H1 (cell line): ENCODE measurements at regions not wholly inside any gene's neighbourhood (a gene's known extent, or its start where the extent isn't known, plus 50 kb on each side); places are given as distances from the start of the nearest gene placed in this dataset.

Experiments
- CTCF ChIA-PET: fragments of 300-600 bp; sonication (Branson Sonifier 250); formaldehyde crosslinking; loops from one replicate; lab custom pipeline; 2021; ENCODE audit not compliant: partially characterized antibody; lab: Charles Lee
- POLR2A ChIA-PET: fragments of 300-600 bp; sonication (Branson Sonifier 250); formaldehyde crosslinking; loops from one replicate; lab custom pipeline; 2021; ENCODE audit warnings: inconsistent platforms; ENCODE audit not compliant: partially characterized antibody; lab: Charles Lee
- DNase-seq, 2 experiments: peaks; one replicate each; pipeline versions ENCODE4 v3.0.0 to v3.0.0-alpha.2; 2010 to 2022; ENCODE audit warnings: low spot score in 2 of 2, low read depth in 1 of 2, mixed read lengths in 1 of 2
- FAIRE-seq: peaks from 2 replicates; lab custom pipeline; 2011; peaks lifted over from hg19 to GRCh38; lab: Jason Lieb, UNC
- H2AFZ ChIP-seq: 2 replicates; pipeline ENCODE4 v1.8.1; 2012; ENCODE audit warnings: low read length, inconsistent platforms
- H2AK5ac ChIP-seq: 2 replicates; pipeline ENCODE4 v1.6.1; 2013; ENCODE audit warnings: low read depth, low read length
- H2BK120ac ChIP-seq: replicated peaks from 2 replicates; pipeline ENCODE3; 2013; ENCODE audit warnings: low read depth, low read length, inconsistent platforms
- H2BK12ac ChIP-seq: 2 replicates; pipeline ENCODE4 v1.6.1; 2013; ENCODE audit warnings: low read depth, low read length
- H2BK15ac ChIP-seq: 2 replicates; pipeline ENCODE4 v1.6.1; 2013; ENCODE audit warnings: low read length
- H2BK20ac ChIP-seq: 2 replicates; pipeline ENCODE4 v1.6.1; 2013; ENCODE audit warnings: low read length
- H2BK5ac ChIP-seq: 2 replicates; pipeline ENCODE4 v1.6.1; 2013; ENCODE audit warnings: low read depth, low read length
- H3K14ac ChIP-seq: 2 replicates; pipeline ENCODE4 v1.6.1; 2013; ENCODE audit warnings: inconsistent platforms; ENCODE audit not compliant: insufficient read length
- H3K18ac ChIP-seq: 2 replicates; pipeline ENCODE4 v1.6.1; 2013; ENCODE audit warnings: low read length; ENCODE audit errors: extremely low read depth
- H3K23ac ChIP-seq: 2 replicates; pipeline ENCODE4 v1.6.1; 2013; ENCODE audit warnings: inconsistent platforms; ENCODE audit not compliant: insufficient read length
- H3K23me2 ChIP-seq: 2 replicates; pipeline ENCODE4 v1.6.1; 2013; ENCODE audit warnings: low read depth, low read length
- H3K27ac ChIP-seq: 2 replicates; pipeline ENCODE4 v1.6.1; 2011; ENCODE audit warnings: low read depth, low read length, inconsistent platforms
- H3K27me3 ChIP-seq, 4 experiments: replicated peaks in 1 of 4; 1 replicate in 1 of 4; 2 replicates in 3 of 4; pipeline versions ENCODE4 v1.6.1 to v1.8.1; 2011 to 2013; ENCODE audit warnings: low read length in 3 of 4, mild to moderate bottlenecking in 3 of 4, inconsistent platforms in 2 of 4, mixed read lengths in 2 of 4, moderate library complexity in 1 of 4; ENCODE audit not compliant: control insufficient read depth in 3 of 4, insufficient read depth in 3 of 4; ENCODE audit errors: extremely low read depth in 1 of 4
- H3K36me3 ChIP-seq, 4 experiments: 2 replicates each; pipeline versions ENCODE4 v1.6.1 to v1.8.1; 2011 to 2013; ENCODE audit warnings: mild to moderate bottlenecking in 4 of 4, low read length in 3 of 4, moderate library complexity in 2 of 4, control low read depth in 1 of 4, inconsistent platforms in 1 of 4; ENCODE audit not compliant: insufficient read depth in 4 of 4, control insufficient read depth in 2 of 4
- H3K4ac ChIP-seq: replicated peaks from 2 replicates; pipeline ENCODE3; 2013; ENCODE audit warnings: low read length, low read depth, mixed read lengths, inconsistent platforms; ENCODE audit not compliant: insufficient read length
- H3K4me1 ChIP-seq, 4 experiments: replicated peaks in 1 of 4; 1 replicate in 1 of 4; 2 replicates in 3 of 4; pipeline versions ENCODE4 v1.6.1 to v1.8.1; 2011 to 2013; ENCODE audit warnings: low read length in 3 of 4, inconsistent platforms in 2 of 4, mixed read lengths in 1 of 4; ENCODE audit not compliant: insufficient read depth in 4 of 4, control insufficient read depth in 3 of 4
- H3K4me2 ChIP-seq, 2 experiments: 2 replicates each; pipeline versions ENCODE4 v1.6.1 to v1.8.1; 2011 to 2013; ENCODE audit warnings: low read depth in 2 of 2, low read length in 2 of 2, control low read depth in 1 of 2, inconsistent platforms in 1 of 2, mild to moderate bottlenecking in 1 of 2; ENCODE audit not compliant: insufficient read depth in 1 of 2
- H3K4me3 ChIP-seq, 4 experiments: fragments of 200-600, 300-600 bp in 1 of 4; sonication (generic), shearing (Covaris generic), sonication (Bioruptor Twin) in 1 of 4; 2 replicates each; pipeline versions ENCODE4 v1.5.1 to v1.8.1; 2011 to 2016; ENCODE audit warnings: low read length in 4 of 4, low read depth in 3 of 4, control low read depth in 2 of 4, inconsistent platforms in 2 of 4, mild to moderate bottlenecking in 2 of 4, mixed read lengths in 1 of 4, moderate library complexity in 1 of 4; ENCODE audit not compliant: insufficient read depth in 2 of 4; ENCODE audit errors: extremely low read depth in 1 of 4
- H3K56ac ChIP-seq: replicated peaks from 2 replicates; pipeline ENCODE3; 2013; ENCODE audit warnings: low read depth, mild to moderate bottlenecking, mixed read lengths, low read length, inconsistent platforms; ENCODE audit not compliant: insufficient read length
- H3K79me1 ChIP-seq: 2 replicates; pipeline ENCODE4 v1.6.1; 2013; ENCODE audit warnings: low read depth, low read length, control low read depth
- H3K79me2 ChIP-seq, 2 experiments: 2 replicates each; pipeline versions ENCODE4 v1.6.1 to v1.8.1; 2012 to 2013; ENCODE audit warnings: low read length in 2 of 2, mild to moderate bottlenecking in 2 of 2, inconsistent platforms in 1 of 2; ENCODE audit not compliant: insufficient read depth in 2 of 2, control insufficient read depth in 1 of 2
- H3K9ac ChIP-seq, 4 experiments: replicated peaks in 1 of 4; 1 replicate in 1 of 4; 2 replicates in 3 of 4; pipeline versions ENCODE4 v1.6.1 to v1.8.1; 2011 to 2013; ENCODE audit warnings: low read depth in 3 of 4, low read length in 3 of 4, control low read depth in 2 of 4, mild to moderate bottlenecking in 2 of 4, moderate library complexity in 2 of 4, inconsistent platforms in 1 of 4; ENCODE audit errors: extremely low read depth in 1 of 4
- H3K9me3 ChIP-seq, 2 experiments: 2 replicates each; pipeline versions ENCODE4 v1.6.1 to v1.8.1; 2012 to 2013; ENCODE audit warnings: mild to moderate bottlenecking in 2 of 2, moderate library complexity in 2 of 2, control low read depth in 1 of 2, inconsistent platforms in 1 of 2, low read depth in 1 of 2, low read length in 1 of 2, mixed read lengths in 1 of 2; ENCODE audit not compliant: insufficient read depth in 2 of 2
- H4K20me1 ChIP-seq, 2 experiments: replicated peaks in 1 of 2; 2 replicates each; pipeline versions ENCODE3 to v1.8.1; 2011 to 2013; ENCODE audit warnings: inconsistent platforms in 2 of 2, low read length in 2 of 2, mild to moderate bottlenecking in 1 of 2; ENCODE audit not compliant: insufficient read depth in 2 of 2, control insufficient read depth in 1 of 2
- H4K5ac ChIP-seq: 2 replicates; pipeline ENCODE4 v1.6.1; 2013; ENCODE audit warnings: low read length, low read depth, mixed read lengths, inconsistent platforms; ENCODE audit not compliant: insufficient read length
- H4K8ac ChIP-seq: 2 replicates; pipeline ENCODE4 v1.8.0; 2013; ENCODE audit warnings: mild to moderate bottlenecking, moderate library complexity, low read length, inconsistent platforms; ENCODE audit not compliant: insufficient read depth; ENCODE audit errors: extremely low read depth
- H4K91ac ChIP-seq: replicated peaks from 2 replicates; pipeline ENCODE3; 2013; ENCODE audit warnings: low read length, mixed read lengths, inconsistent platforms; ENCODE audit not compliant: insufficient read length
- CHD1 ChIP-seq: IDR thresholded peaks from 2 replicates; pipeline ENCODE4 v1.6.1; 2012; ENCODE audit warnings: low read depth, low read length, improper control_type of control experiment
- JUN ChIP-seq: IDR thresholded peaks from 2 replicates; pipeline ENCODE4 v1.6.1; 2011; ENCODE audit warnings: low read depth, mild to moderate bottlenecking, improper control_type of control experiment, low read length
- POLR2A ChIP-seq, 2 experiments: IDR thresholded peaks; 1 replicate in 1 of 2; 2 replicates in 1 of 2; pipeline ENCODE4 v1.6.1; 2011; ENCODE audit warnings: low read depth in 2 of 2, low read length in 2 of 2, mild to moderate bottlenecking in 2 of 2; ENCODE audit errors: control extremely low read depth in 1 of 2
- RNF2 ChIP-seq: fragments of 200-900, 300-1000 bp; sonication (generic); IDR thresholded peaks from 2 replicates; pipeline ENCODE4 v1.7.1; 2016; ENCODE audit warnings: borderline replicate concordance, low read depth, mild to moderate bottlenecking, antibody characterized with exemption, low read length; ENCODE audit not compliant: poor library complexity, severe bottlenecking; ENCODE audit errors: missing control alignments
- TAF7 ChIP-seq: optimal IDR thresholded peaks from 2 replicates; pipeline ENCODE3; 2011; ENCODE audit warnings: low read depth, mild to moderate bottlenecking, inconsistent platforms, low read length, moderate library complexity, borderline replicate concordance
- TCF12 ChIP-seq: IDR thresholded peaks from 2 replicates; pipeline ENCODE4 v1.6.1; 2011; ENCODE audit warnings: low read depth, mild to moderate bottlenecking, low read length
- YY1 ChIP-seq: IDR thresholded peaks from 2 replicates; pipeline ENCODE4 v1.6.1; 2011; ENCODE audit warnings: low read depth, mild to moderate bottlenecking, low read length
- ZNF274 ChIP-seq: IDR thresholded peaks from 2 replicates; pipeline ENCODE4 v1.7.0; 2012; ENCODE audit warnings: low read length, borderline replicate concordance; ENCODE audit errors: extremely low read depth
- WGBS, 2 experiments: shearing (Covaris generic) in 1 of 2; methylation state at CpG; one replicate each; pipeline versions ENCODE4 v1.1.6 to v1.1.7; 2013 to 2015; ENCODE audit warnings: low lambda C conversion rate in 2 of 2, mixed read lengths in 2 of 2, inconsistent platforms in 1 of 2, low coverage in 1 of 2, missing lambda C conversion rate in 1 of 2; ENCODE audit not compliant: insufficient replicate concordance in 2 of 2, insufficient coverage in 1 of 2, insufficient read length in 1 of 2; ENCODE audit errors: extremely low coverage in 1 of 2, missing lambda C conversion rate in 1 of 2; 5-methylcytosine and 5-hydroxymethylcytosine counted together

DNA sequence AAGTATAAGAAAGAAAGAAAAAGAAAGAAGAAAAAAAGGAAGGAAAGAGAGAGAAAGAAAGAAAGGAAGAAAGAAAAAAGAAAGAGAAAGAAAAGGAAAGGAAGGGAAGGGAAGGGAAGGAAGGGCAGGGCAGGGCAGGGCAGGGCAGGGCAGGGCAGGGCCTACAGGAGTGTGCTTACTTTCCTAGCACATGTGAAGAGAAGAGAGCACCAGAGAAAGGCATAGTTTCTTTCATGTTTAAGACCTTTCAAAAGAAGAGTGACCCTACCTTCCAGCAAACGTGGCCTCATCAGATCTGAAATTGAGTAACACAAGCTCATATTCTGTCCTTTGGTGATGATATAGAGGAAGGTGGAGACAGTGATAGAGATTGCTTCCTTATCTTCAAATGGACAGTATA, 899.3 kb upstream of the RAG2 start:
- Histone ChIP-seq H2AK5ac (no peak overlapping the region), H4K91ac (no peak overlapping the region), H4K5ac (no peak overlapping the region), H3K4me2 (no peak overlapping the region), H2BK120ac (no peak overlapping the region), H3K9ac (no peak overlapping the region), H3K14ac (no peak overlapping the region), H3K23ac (no peak overlapping the region), H3K79me2 (no peaks in the 10 kb centered on the region), H3K27me3 (no peaks in the 10 kb centered on the region), H3K4me3 (no peak overlapping the region), H3K36me3 (no peaks in the 10 kb centered on the region)
- TF ChIP-seq ZNF274 (no peak), POLR2A (IDR thresholded peaks at IDR 0.05; ENCODE audit: control extremely low read depth in 1 of 2, low read depth in 2 of 2, low read length in 2 of 2) (no peak), TCF12 (no peak), RNF2 (no peak), CHD1 (no peak), TAF7 (no peak), YY1 (no peak), JUN (no peak)
- TF ChIP-seq, all 59 proteins: peak for 0
- Histone ChIP-seq H4K8ac (no peak overlapping the region), H2BK15ac (no peak overlapping the region), H2AFZ (peak overlapping the region; percentile 80; the same call in 1 of the 2 replicates), H3K4ac (no peak overlapping the region), H4K20me1 (no peaks in the 10 kb centered on the region), H2BK12ac (no peak overlapping the region), H3K23me2 (no peaks in the 10 kb centered on the region), H3K27ac (no peak overlapping the region), H3K4me1 (no peaks in the 10 kb centered on the region), H3K9me3 (no peaks in the 10 kb centered on the region), H2BK20ac (no peak overlapping the region), H3K79me1 (no peaks in the 10 kb centered on the region), H2BK5ac (no peak overlapping the region), H3K18ac (no peak overlapping the region), H3K56ac (no peak overlapping the region)
- CTCF ChIA-PET = no interaction called here
- 71% methylated on average over 1 of the region's 1 CpG; no CpG with 5 or more reads in 1 of the 2 experiments for WGBS, 2 experiments
- POLR2A ChIA-PET = no interaction called here
- no peak for DNase-seq
- FAIRE-seq = no peak
